HEK293 (cell line): ENCODE measurements at regions not wholly inside any gene's neighbourhood (a gene's known extent, or its start where the extent isn't known, plus 50 kb on each side); places are given as distances from the start of the nearest gene placed in this dataset.

ENCODE experiments used
- CTCF ChIA-PET: fragments of 350-600 bp; formaldehyde crosslinking; extraction: SDS; loops from one replicate; lab custom pipeline; 2021; ENCODE audit warnings: antibody characterized with exemption; lab: Yijun Ruan, JAX
- POLR2A ChIA-PET: fragments of 300-600 bp; formaldehyde crosslinking; extraction: SDS; loops from one replicate; lab custom pipeline; 2020; ENCODE audit warnings: antibody characterized with exemption, inconsistent platforms; lab: Yijun Ruan, JAX
- H3K27ac ChIP-seq: fragments of 200-500 bp; sonication (Bioruptor generic); 2 replicates; pipeline ENCODE4 v1.5.1; 2014; ENCODE audit warnings: low read depth, low read length, control low read depth, inconsistent platforms; ENCODE audit errors: extremely low read depth
- H3K36me3 ChIP-seq, 2 experiments: fragments of 200-500 bp in 1 of 2; sonication (Bioruptor generic) in 1 of 2; 1 replicate in 1 of 2; 2 replicates in 1 of 2; pipeline ENCODE4 v1.5.1; 2014 to 2017; ENCODE audit warnings: inconsistent platforms in 2 of 2, low read length in 2 of 2; ENCODE audit not compliant: control insufficient read depth in 2 of 2, insufficient read depth in 1 of 2
- H3K4me1 ChIP-seq: fragments of 200-500 bp; sonication (Bioruptor generic); 2 replicates; pipeline ENCODE4 v1.5.1; 2014; ENCODE audit warnings: mild to moderate bottlenecking, low read length, inconsistent platforms; ENCODE audit not compliant: control insufficient read depth, insufficient read depth
- H3K4me3 ChIP-seq: 2 replicates; pipeline ENCODE4 v1.5.1; 2011; ENCODE audit warnings: low read depth, mild to moderate bottlenecking, control low read depth, low read length, moderate library complexity
- H3K9me3 ChIP-seq: fragments of 200-500 bp; sonication (Bioruptor generic); 2 replicates; pipeline ENCODE4 v1.5.1; 2014; ENCODE audit warnings: low read depth, low read length, inconsistent platforms; ENCODE audit not compliant: control insufficient read depth, insufficient read depth
- AEBP2 ChIP-seq: fragments of 450-650 bp; formaldehyde crosslinking; IDR thresholded peaks from 2 replicates; pipeline ENCODE4 v1.5.1; 2016; ENCODE audit warnings: missing biosample characterization, missing genetic modification characterization, borderline replicate concordance
- MEIS1 ChIP-seq: sonication (generic); formaldehyde crosslinking; IDR thresholded peaks from 2 replicates; pipeline ENCODE4 v1.8.1; 2022; ENCODE audit warnings: missing genetic modification reagents, mild to moderate bottlenecking, borderline replicate concordance
- PBX3 ChIP-seq: sonication (generic); formaldehyde crosslinking; IDR thresholded peaks from 2 replicates; pipeline ENCODE4 v1.8.1; 2022; ENCODE audit warnings: mild to moderate bottlenecking, moderate library complexity, missing genetic modification reagents
- ZBTB10 ChIP-seq: fragments of 450-650 bp; formaldehyde crosslinking; IDR thresholded peaks from 2 replicates; pipeline ENCODE4 v1.5.1; 2016; ENCODE audit warnings: missing biosample characterization, missing genetic modification characterization
- ZBTB44 ChIP-seq: fragments of 450-650 bp; IDR thresholded peaks from 2 replicates; pipeline ENCODE4 v1.5.1; 2018; ENCODE audit warnings: missing biosample characterization, mild to moderate bottlenecking, missing genetic modification characterization
- ZNF133 ChIP-seq: fragments of 450-650 bp; formaldehyde crosslinking; IDR thresholded peaks from 2 replicates; pipeline ENCODE4 v1.5.1; 2016; ENCODE audit warnings: missing biosample characterization, missing genetic modification characterization
- ZNF157 ChIP-seq: fragments of 450-650 bp; formaldehyde crosslinking; IDR thresholded peaks from 2 replicates; pipeline ENCODE4 v1.5.1; 2016; ENCODE audit warnings: missing biosample characterization, missing genetic modification characterization
- ZNF266 ChIP-seq: fragments of 450-650 bp; formaldehyde crosslinking; IDR thresholded peaks from 2 replicates; pipeline ENCODE4 v1.5.1; 2016; ENCODE audit warnings: missing biosample characterization, missing genetic modification characterization, low read depth
- ZNF354C ChIP-seq: fragments of 450-650 bp; formaldehyde crosslinking; IDR thresholded peaks from 2 replicates; pipeline ENCODE4 v1.5.1; 2016; ENCODE audit warnings: missing biosample characterization, missing genetic modification characterization, low read depth, borderline replicate concordance
- ZNF391 ChIP-seq: fragments of 450-650 bp; formaldehyde crosslinking; IDR thresholded peaks from 2 replicates; pipeline ENCODE4 v1.5.1; 2016; ENCODE audit warnings: low read depth, missing biosample characterization, missing genetic modification characterization, borderline replicate concordance
- ZNF394 ChIP-seq: fragments of 450-650 bp; formaldehyde crosslinking; IDR thresholded peaks from 2 replicates; pipeline ENCODE4 v1.5.1; 2016; ENCODE audit warnings: missing biosample characterization, missing genetic modification characterization, mild to moderate bottlenecking, moderate library complexity, borderline replicate concordance
- ZNF449 ChIP-seq: fragments of 450-650 bp; formaldehyde crosslinking; IDR thresholded peaks from 2 replicates; pipeline ENCODE4 v1.5.1; 2017; ENCODE audit warnings: missing biosample characterization, mild to moderate bottlenecking, missing genetic modification characterization, moderate library complexity
- ZNF571 ChIP-seq: fragments of 450-650 bp; formaldehyde crosslinking; IDR thresholded peaks from 2 replicates; pipeline ENCODE4 v1.5.0; 2017; ENCODE audit warnings: missing biosample characterization, missing genetic modification characterization
- ZNF701 ChIP-seq: fragments of 450-650 bp; formaldehyde crosslinking; IDR thresholded peaks from 2 replicates; pipeline ENCODE4 v1.5.1; 2016; ENCODE audit warnings: missing biosample characterization, missing genetic modification characterization
- ZNF76 ChIP-seq: fragments of 450-650 bp; formaldehyde crosslinking; IDR thresholded peaks from 2 replicates; pipeline ENCODE4; 2016; ENCODE audit warnings: low read depth, missing biosample characterization, missing genetic modification characterization, borderline replicate concordance
- ZNF768 ChIP-seq: fragments of 450-650 bp; formaldehyde crosslinking; IDR thresholded peaks from 2 replicates; pipeline ENCODE4 v1.5.1; 2018; ENCODE audit warnings: missing biosample characterization, mild to moderate bottlenecking, missing genetic modification characterization
- ZNF791 ChIP-seq: fragments of 450-650 bp; formaldehyde crosslinking; IDR thresholded peaks from 2 replicates; pipeline ENCODE4 v1.5.1; 2016; ENCODE audit warnings: missing biosample characterization, missing genetic modification characterization
- ZSCAN23 ChIP-seq: fragments of 450-650 bp; formaldehyde crosslinking; IDR thresholded peaks from 2 replicates; pipeline ENCODE4 v1.5.1; 2016; ENCODE audit warnings: missing biosample characterization, missing genetic modification characterization
- ZSCAN4 ChIP-seq: fragments of 450-650 bp; formaldehyde crosslinking; IDR thresholded peaks from 2 replicates; pipeline ENCODE4 v1.5.1; 2017; ENCODE audit warnings: missing biosample characterization, missing genetic modification characterization

GRCh38 chr3:5057272-5057671 is 64.8 kb upstream of the ARL8B start:
- H3K9me3 ChIP-seq = no peaks in the 10 kb centered on the region
- no peaks in the 10 kb centered on the region for H3K36me3 ChIP-seq
- no peak for TF ChIP-seq MEIS1 (CRISPR knock-in tag)
- no peak for TF ChIP-seq ZSCAN23
- TF ChIP-seq AEBP2 = no peak
- no peak for TF ChIP-seq ZNF394
- no peak for TF ChIP-seq ZNF391
- no peak for TF ChIP-seq ZNF76 (tag by site-specific recombination)
- TF ChIP-seq ZNF768 (tag by site-specific recombination) = no peak
- TF ChIP-seq ZNF449 = no peak
- TF ChIP-seq ZBTB10 (tag by site-specific recombination) = no peak
- TF ChIP-seq ZSCAN4 = no peak
- no peak for TF ChIP-seq ZNF701 (tag by site-specific recombination)
- no peak for TF ChIP-seq PBX3
- no peak for TF ChIP-seq ZNF133 (tag by site-specific recombination)
- no peak for TF ChIP-seq ZNF571
- no peak for TF ChIP-seq ZNF791 (tag by site-specific recombination)
- TF ChIP-seq ZNF157 (tag by site-specific recombination) = no peak
- TF ChIP-seq ZNF266 (tag by site-specific recombination) = no peak
- TF ChIP-seq ZNF354C (tag by site-specific recombination) = no peak
- TF ChIP-seq ZBTB44 (tag by site-specific recombination) = no peak
- ChIA-PET POLR2A (interaction anchor here (1.3 to 3.0 kb wide), 2 partner anchors 77 to 346 kb away, joined by 4 to 13 read pairs; partner anchors contain the start of gene BHLHE40), CTCF (interaction anchor here (0.6 to 5.8 kb wide), 26 partner anchors 9 to 401 kb away, joined by 3 to 72 read pairs (median 3); partner anchors contain the start of gene BHLHE40)
- H3K27ac ChIP-seq = no peak overlapping the region
- peaks cover 3% of the 10 kb centered on the region for H3K4me1 ChIP-seq
- no peak overlapping the region for H3K4me3 ChIP-seq
